Neuronal stem cell (in vitro differentiated cells): ENCODE measurements at regions not wholly inside any gene's neighbourhood (a gene's known extent, or its start where the extent isn't known, plus 50 kb on each side); places are given as distances from the start of the nearest gene placed in this dataset.

Experiments
- DNase-seq: peaks from one replicate; pipeline ENCODE4 v3.0.0-alpha.2; 2013; ENCODE audit warnings: low spot score
- H2AFZ ChIP-seq: one replicate; pipeline ENCODE4 v1.6.1; 2013; ENCODE audit warnings: mild to moderate bottlenecking, low read length, inconsistent platforms
- H2AK5ac ChIP-seq: 2 replicates; pipeline ENCODE4 v1.6.1; 2013; ENCODE audit warnings: low read depth, mild to moderate bottlenecking, inconsistent platforms, low read length, moderate library complexity, mixed read lengths
- H2BK120ac ChIP-seq: 2 replicates; pipeline ENCODE4 v1.6.1; 2013; ENCODE audit warnings: low read depth, mild to moderate bottlenecking, inconsistent platforms, low read length, moderate library complexity, mixed read lengths
- H2BK12ac ChIP-seq: one replicate; pipeline ENCODE4 v1.6.1; 2013; ENCODE audit warnings: low read length, inconsistent platforms
- H2BK15ac ChIP-seq: 2 replicates; pipeline ENCODE4 v1.6.1; 2013; ENCODE audit warnings: mild to moderate bottlenecking, low read length, inconsistent platforms, mixed read lengths
- H2BK5ac ChIP-seq: one replicate; pipeline ENCODE4 v1.6.1; 2013; ENCODE audit warnings: inconsistent platforms, mild to moderate bottlenecking, low read length, moderate library complexity
- H3K14ac ChIP-seq: one replicate; pipeline ENCODE4 v1.6.1; 2013; ENCODE audit warnings: low read length, inconsistent platforms
- H3K18ac ChIP-seq: 2 replicates; pipeline ENCODE4 v1.6.1; 2013; ENCODE audit warnings: low read length, inconsistent platforms
- H3K23ac ChIP-seq: 2 replicates; pipeline ENCODE4 v1.6.1; 2013; ENCODE audit warnings: low read depth, mild to moderate bottlenecking, mixed read lengths, low read length, inconsistent platforms; ENCODE audit not compliant: poor library complexity
- H3K27ac ChIP-seq: replicated peaks from 3 replicates; pipeline ENCODE4 v1.5.1; 2013; ENCODE audit warnings: low read length, inconsistent platforms
- H3K27me3 ChIP-seq, 3 experiments: 2 replicates each; pipeline ENCODE4 v1.6.1; 2013; ENCODE audit warnings: low read length in 3 of 3, mild to moderate bottlenecking in 2 of 3, inconsistent platforms in 1 of 3, low read depth in 1 of 3, mixed read lengths in 1 of 3, moderate library complexity in 1 of 3; ENCODE audit not compliant: control insufficient read depth in 3 of 3, insufficient read depth in 3 of 3
- H3K36me3 ChIP-seq, 2 donors: replicated peaks in 1 of 2; 2 replicates each; pipeline ENCODE4 v1.6.1; 2013; ENCODE audit warnings: low read length in 2 of 2; ENCODE audit not compliant: control insufficient read depth in 2 of 2, insufficient read depth in 2 of 2
- H3K4ac ChIP-seq: 2 replicates; pipeline ENCODE4 v1.6.1; 2013; ENCODE audit warnings: inconsistent platforms, mild to moderate bottlenecking, low read length, moderate library complexity
- H3K4me1 ChIP-seq, 2 donors: 1 replicate in 1 of 2; 2 replicates in 1 of 2; pipeline ENCODE4 v1.6.1; 2013; ENCODE audit warnings: low read length in 2 of 2, low read depth in 1 of 2; ENCODE audit not compliant: control insufficient read depth in 2 of 2, insufficient read depth in 1 of 2
- H3K4me2 ChIP-seq: one replicate; pipeline ENCODE4 v1.6.1; 2013; ENCODE audit warnings: mild to moderate bottlenecking, low read length, inconsistent platforms; ENCODE audit not compliant: insufficient read depth, poor library complexity, severe bottlenecking
- H3K4me3 ChIP-seq, 2 donors: 2 replicates each; pipeline ENCODE4 v1.5.1; 2013; ENCODE audit warnings: low read length in 2 of 2, mild to moderate bottlenecking in 2 of 2, inconsistent platforms in 1 of 2, moderate library complexity in 1 of 2
- H3K79me1 ChIP-seq: one replicate; pipeline ENCODE4 v1.6.1; 2013; ENCODE audit warnings: low read depth, mild to moderate bottlenecking, inconsistent platforms, low read length, moderate library complexity
- H3K9ac ChIP-seq: one replicate; pipeline ENCODE4 v1.6.1; 2013; ENCODE audit warnings: mild to moderate bottlenecking, low read depth, low read length, inconsistent platforms; ENCODE audit not compliant: poor library complexity
- H3K9me3 ChIP-seq, 2 donors: replicated peaks in 1 of 2; 2 replicates each; pipeline versions ENCODE3 to v1.6.1; 2013; ENCODE audit warnings: low read length in 2 of 2, mild to moderate bottlenecking in 2 of 2, inconsistent platforms in 1 of 2, low read depth in 1 of 2, mixed read lengths in 1 of 2, moderate library complexity in 1 of 2; ENCODE audit not compliant: control insufficient read depth in 2 of 2, insufficient read depth in 1 of 2
- H4K8ac ChIP-seq: one replicate; pipeline ENCODE4 v1.6.1; 2013; ENCODE audit warnings: low read depth, mild to moderate bottlenecking, inconsistent platforms, low read length, moderate library complexity
- H4K91ac ChIP-seq: one replicate; pipeline ENCODE4 v1.6.1; 2013; ENCODE audit warnings: low read length, low read depth, mild to moderate bottlenecking, inconsistent platforms; ENCODE audit not compliant: poor library complexity
- WGBS, 2 donors: extraction: QIAGEN DNeasy Blood & Tissue Kit; methylation state at CpG; one replicate each; pipeline ENCODE4 v1.1.7; 2013; ENCODE audit warnings: missing lambda C conversion rate in 2 of 2, mixed read lengths in 1 of 2; ENCODE audit not compliant: insufficient read length in 2 of 2, insufficient replicate concordance in 1 of 2; ENCODE audit errors: extremely low coverage in 2 of 2; 5-methylcytosine and 5-hydroxymethylcytosine counted together

DNA sequence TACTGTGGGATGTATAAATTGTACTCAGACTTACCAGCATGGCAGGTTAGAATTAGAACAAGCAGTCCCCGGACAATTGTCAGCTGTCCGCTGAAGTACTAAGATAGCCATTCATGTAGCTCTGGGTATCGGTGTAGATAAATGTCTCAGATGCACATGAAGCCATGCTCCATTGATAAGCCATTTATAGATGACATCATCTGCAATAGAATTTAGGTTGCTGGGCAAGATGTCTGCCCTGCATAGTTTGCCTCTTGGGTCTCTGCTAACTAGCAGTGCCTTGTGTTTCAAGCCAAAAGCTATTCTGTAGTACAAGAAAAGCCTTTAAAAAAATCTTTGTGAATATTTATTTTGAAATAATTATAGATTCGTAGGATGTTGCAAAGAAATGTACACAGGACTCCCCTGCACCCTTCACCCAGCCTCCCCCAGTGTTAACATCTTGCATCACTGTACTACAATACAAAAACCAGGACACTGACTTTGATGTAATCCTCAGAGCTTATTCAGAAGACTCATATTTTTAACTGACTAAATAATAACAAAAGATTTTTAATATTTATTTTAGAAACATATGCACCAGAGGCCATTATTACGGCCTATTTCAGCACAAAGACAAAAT is 220.6 kb upstream of the THRB start:
- Histone ChIP-seq H3K27me3 (no peaks in the 10 kb centered on the region), H3K36me3 (no peaks in the 10 kb centered on the region), H3K4me3 (no peak overlapping the region), H3K4me2 (no peak overlapping the region), H3K9me3 (no peaks in the 10 kb centered on the region), H3K14ac (no peak overlapping the region), H3K18ac (no peak overlapping the region), H2BK12ac (no peak overlapping the region), H3K9ac (no peak overlapping the region), H4K8ac (no peak overlapping the region), H2BK5ac (no peak overlapping the region), H3K4ac (no peak overlapping the region), H4K91ac (no peak overlapping the region), H2AFZ (no peak overlapping the region), H3K23ac (no peak overlapping the region), H3K4me1 (no peaks in the 10 kb centered on the region), H2BK120ac (no peak overlapping the region), H2AK5ac (no peak overlapping the region), H3K27ac (no peak overlapping the region), H3K79me1 (no peaks in the 10 kb centered on the region), H2BK15ac (no peak overlapping the region)
- DNase-seq, result no peak
- WGBS, 2 donors, result no CpG with 5 or more reads among the region's 5 CpGs

DNA sequence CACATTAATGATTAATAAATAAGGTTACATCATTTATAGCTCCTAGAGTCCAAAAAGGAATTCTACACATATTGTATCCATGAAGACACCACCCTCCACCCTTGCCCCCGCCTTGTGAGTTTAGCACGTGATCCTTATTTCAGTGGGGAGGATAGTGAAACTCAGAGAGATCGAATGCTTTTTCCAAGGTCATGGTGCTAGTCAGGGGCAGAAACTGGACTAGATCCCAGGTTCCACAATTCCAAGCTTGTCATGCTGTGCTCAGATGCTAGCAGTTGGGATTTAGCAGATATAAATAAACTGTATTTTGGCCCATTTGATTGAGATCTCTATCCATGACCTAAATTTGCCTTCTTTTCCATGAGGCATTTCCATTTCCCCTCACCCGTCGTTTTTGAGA is 227.4 kb upstream of the THRB start:
- no peak overlapping the region for H3K9ac ChIP-seq
- no peaks in the 10 kb centered on the region for H3K79me1 ChIP-seq
- H4K8ac ChIP-seq, result no peak overlapping the region
- no peak overlapping the region for H4K91ac ChIP-seq
- H2BK15ac ChIP-seq, result no peak overlapping the region
- H3K4ac ChIP-seq, result no peak overlapping the region
- H3K14ac ChIP-seq, result no peak overlapping the region
- H2BK12ac ChIP-seq, result no peak overlapping the region
- H2AFZ ChIP-seq, result no peak overlapping the region
- no peak overlapping the region for H2BK5ac ChIP-seq
- H3K23ac ChIP-seq, result no peak overlapping the region
- no peak overlapping the region for H2AK5ac ChIP-seq
- H3K4me2 ChIP-seq, result no peak overlapping the region
- no peaks in the 10 kb centered on the region for H3K36me3 ChIP-seq
- no peaks in the 10 kb centered on the region for H3K27me3 ChIP-seq
- H3K27ac ChIP-seq, result no peak overlapping the region
- no peak for DNase-seq
- H3K9me3 ChIP-seq, result no peaks in the 10 kb centered on the region
- H2BK120ac ChIP-seq, result no peak overlapping the region
- no peaks in the 10 kb centered on the region for H3K4me1 ChIP-seq
- no CpG with 5 or more reads among the region's 5 CpGs for WGBS, 2 donors
- H3K18ac ChIP-seq, result no peak overlapping the region
- H3K4me3 ChIP-seq, result no peak overlapping the region

DNA sequence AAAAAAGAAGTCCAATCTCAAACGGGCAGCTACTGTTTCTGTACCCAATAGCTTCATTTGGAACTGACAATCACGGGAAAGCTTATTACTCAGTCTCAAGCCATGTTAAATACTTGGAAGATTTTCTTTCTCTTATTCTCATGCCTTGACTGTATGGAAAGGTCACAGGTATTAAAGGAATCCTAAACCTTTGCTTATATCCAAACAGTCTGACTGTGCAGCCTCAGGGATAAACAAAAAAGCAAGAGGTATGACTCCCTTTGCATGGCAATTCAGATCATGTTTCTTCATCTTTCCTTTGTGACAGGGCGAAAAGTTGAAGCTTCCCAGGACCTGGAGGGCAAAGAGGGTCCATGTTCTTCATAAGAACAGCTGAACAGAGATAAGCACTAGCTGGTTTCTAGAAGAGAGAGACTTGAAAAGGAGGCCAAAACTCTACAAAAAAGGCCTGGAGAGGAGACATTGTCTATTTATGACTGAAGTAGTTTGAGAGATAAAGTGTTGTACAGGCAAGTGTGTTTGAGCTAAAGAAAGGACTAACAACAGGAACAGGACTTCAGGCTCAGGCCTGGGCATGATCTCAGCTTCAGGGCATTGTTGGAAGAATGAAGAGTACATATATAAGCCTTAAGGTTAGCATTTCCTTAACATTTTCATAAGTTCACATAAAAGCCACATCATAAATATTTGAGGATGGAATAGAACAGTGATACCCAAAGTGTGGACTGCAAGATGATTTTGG is 231.0 kb upstream of the THRB start:
- no peaks in the 10 kb centered on the region for H3K79me1 ChIP-seq
- no peak overlapping the region for H3K4me3 ChIP-seq
- H3K9me3 ChIP-seq, result no peaks in the 10 kb centered on the region
- H3K9ac ChIP-seq, result no peak overlapping the region
- H2BK5ac ChIP-seq, result no peak overlapping the region
- H2BK120ac ChIP-seq, result no peak overlapping the region
- H2AK5ac ChIP-seq, result no peak overlapping the region
- no peak overlapping the region for H2BK12ac ChIP-seq
- H2AFZ ChIP-seq, result no peak overlapping the region
- no peaks in the 10 kb centered on the region for H3K27me3 ChIP-seq
- H3K14ac ChIP-seq, result no peak overlapping the region
- no peak overlapping the region for H3K18ac ChIP-seq
- H3K27ac ChIP-seq, result no peak overlapping the region
- no CpG with 5 or more reads among the region's 3 CpGs for WGBS, 2 donors
- H3K4me2 ChIP-seq, result no peak overlapping the region
- no peaks in the 10 kb centered on the region for H3K4me1 ChIP-seq
- H4K91ac ChIP-seq, result no peak overlapping the region
- no peaks in the 10 kb centered on the region for H3K36me3 ChIP-seq
- DNase-seq, result no peak
- no peak overlapping the region for H3K23ac ChIP-seq
- H4K8ac ChIP-seq, result no peak overlapping the region
- no peak overlapping the region for H2BK15ac ChIP-seq
- no peak overlapping the region for H3K4ac ChIP-seq

DNA sequence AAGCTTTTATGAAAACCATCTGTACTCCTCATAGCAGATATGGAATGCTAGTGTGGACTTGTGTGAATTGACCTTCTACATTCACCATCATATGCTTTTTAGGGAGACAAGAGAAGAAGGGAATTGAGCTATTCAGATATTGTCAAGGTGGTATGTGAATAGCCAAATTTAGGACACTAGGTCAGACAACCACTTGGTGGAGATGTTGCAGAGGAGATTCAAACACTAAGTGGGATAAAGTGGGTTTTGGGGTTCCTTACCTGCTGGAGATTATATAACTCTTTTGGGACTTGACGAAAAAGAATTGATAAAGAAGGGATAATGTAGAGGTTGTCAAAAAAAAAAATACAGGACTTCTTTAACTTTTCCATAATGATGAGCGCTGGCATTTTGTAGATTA is 231.8 kb upstream of the THRB start:
- Histone ChIP-seq H3K27ac (no peak overlapping the region), H3K4me3 (no peak overlapping the region), H4K8ac (no peak overlapping the region), H2BK5ac (no peak overlapping the region), H3K4ac (no peak overlapping the region), H3K9me3 (no peaks in the 10 kb centered on the region), H4K91ac (no peak overlapping the region), H3K4me1 (no peaks in the 10 kb centered on the region), H2BK12ac (no peak overlapping the region), H3K79me1 (no peaks in the 10 kb centered on the region), H3K4me2 (no peak overlapping the region), H3K36me3 (no peaks in the 10 kb centered on the region), H3K14ac (no peak overlapping the region), H2BK15ac (no peak overlapping the region), H2BK120ac (no peak overlapping the region), H2AK5ac (no peak overlapping the region), H3K23ac (no peak overlapping the region), H3K18ac (no peak overlapping the region), H2AFZ (no peak overlapping the region), H3K9ac (no peak overlapping the region), H3K27me3 (no peaks in the 10 kb centered on the region)
- WGBS, 2 donors, result no CpG with 5 or more reads among the region's 2 CpGs
- DNase-seq, result no peak
